ENCODE measurements at regions not wholly inside any gene's neighbourhood (a gene's known extent, or its start where the extent isn't known, plus 50 kb on each side); places are given as distances from the start of the nearest gene placed in this dataset.

DNA sequence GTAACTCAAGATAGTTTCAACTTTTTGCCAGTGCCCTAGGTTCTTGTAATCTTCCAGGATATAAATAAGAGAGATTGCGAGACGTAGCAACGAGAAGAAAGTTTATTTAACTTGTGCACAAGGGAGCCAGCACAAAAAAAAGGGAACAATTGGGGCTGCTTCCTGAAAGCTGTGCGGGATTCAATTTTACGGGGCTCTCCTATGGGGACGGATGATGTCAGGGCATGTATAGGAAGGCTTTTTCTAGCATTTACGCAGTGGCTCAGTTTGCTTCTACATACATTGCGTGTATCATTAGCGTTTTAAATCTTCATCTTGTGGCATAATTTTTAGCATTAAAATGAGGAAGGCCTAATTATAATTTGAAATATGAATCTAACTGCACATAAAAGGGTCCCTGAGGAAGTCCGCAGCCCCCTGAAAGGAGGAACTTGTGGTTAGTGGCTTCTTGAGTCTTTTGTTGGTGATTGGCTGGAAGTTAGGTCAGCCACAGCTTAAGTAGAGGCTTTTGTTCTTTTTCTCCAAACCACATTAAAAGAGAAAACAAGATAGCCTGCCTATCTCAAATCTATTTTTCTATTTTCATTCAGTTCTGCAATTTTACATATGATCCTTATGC is 668.2 kb upstream of the NDST4 start:
- H3K27ac ChIP-seq: no peak overlapping the region
- no peak overlapping the region for H3K4me3 ChIP-seq
- no peaks in the 10 kb centered on the region for H3K36me3 ChIP-seq
- WGBS, 2 donors (ENCODE audit: low coverage in 1 of 2): 51 to 78% methylated on average over 10 of the region's 10 CpGs
- no peaks in the 10 kb centered on the region for H3K9me3 ChIP-seq
- TF ChIP-seq POLR2A (IDR thresholded peaks at IDR 0.05) (no peak), EP300 (IDR thresholded peaks at IDR 0.05; ENCODE audit: low read depth) (no peak), POLR2AphosphoS5 (IDR thresholded peaks at IDR 0.05) (no peak)
- TF ChIP-seq, protein P1, sequence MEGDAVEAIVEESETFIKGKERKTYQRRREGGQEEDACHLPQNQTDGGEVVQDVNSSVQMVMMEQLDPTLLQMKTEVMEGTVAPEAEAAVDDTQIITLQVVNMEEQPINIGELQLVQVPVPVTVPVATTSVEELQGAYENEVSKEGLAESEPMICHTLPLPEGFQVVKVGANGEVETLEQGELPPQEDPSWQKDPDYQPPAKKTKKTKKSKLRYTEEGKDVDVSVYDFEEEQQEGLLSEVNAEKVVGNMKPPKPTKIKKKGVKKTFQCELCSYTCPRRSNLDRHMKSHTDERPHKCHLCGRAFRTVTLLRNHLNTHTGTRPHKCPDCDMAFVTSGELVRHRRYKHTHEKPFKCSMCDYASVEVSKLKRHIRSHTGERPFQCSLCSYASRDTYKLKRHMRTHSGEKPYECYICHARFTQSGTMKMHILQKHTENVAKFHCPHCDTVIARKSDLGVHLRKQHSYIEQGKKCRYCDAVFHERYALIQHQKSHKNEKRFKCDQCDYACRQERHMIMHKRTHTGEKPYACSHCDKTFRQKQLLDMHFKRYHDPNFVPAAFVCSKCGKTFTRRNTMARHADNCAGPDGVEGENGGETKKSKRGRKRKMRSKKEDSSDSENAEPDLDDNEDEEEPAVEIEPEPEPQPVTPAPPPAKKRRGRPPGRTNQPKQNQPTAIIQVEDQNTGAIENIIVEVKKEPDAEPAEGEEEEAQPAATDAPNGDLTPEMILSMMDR (IDR thresholded peaks at IDR 0.05): no peak
- DNase-seq: no peak
- H3K4me1 ChIP-seq: no peaks in the 10 kb centered on the region
- intact Hi-C loops (cut with DNase I; ENCODE audit: low total_unique reads) (no loop called here), in situ Hi-C loops (cut with MboI; ENCODE audit: low pct_ligation_motif_present in 1 of 4, low pct_unique_long_range_greater_than_20kb in 1 of 4, low sequenced_read_pairs in 3 of 4) (no loop called here)
- H3K27me3 ChIP-seq: no peaks in the 10 kb centered on the region

DNA sequence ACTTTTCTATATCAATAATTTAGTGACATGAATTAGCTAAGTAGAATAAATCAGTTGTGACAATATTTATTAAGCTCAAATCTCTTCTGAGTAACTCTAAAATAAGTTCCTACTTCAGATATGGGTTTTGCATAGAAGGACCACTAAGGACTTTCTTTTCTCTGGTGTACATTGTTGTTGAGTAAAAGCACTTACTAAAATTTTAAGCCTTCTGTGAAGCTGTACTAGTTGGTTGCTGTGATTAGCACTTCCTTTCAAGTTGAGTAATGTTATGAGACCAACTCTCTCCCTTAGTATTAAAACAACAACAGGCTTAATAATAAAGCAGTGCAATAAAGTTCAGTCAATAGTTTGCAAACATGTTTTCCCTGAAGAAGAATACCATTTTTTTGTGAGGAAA is 667.4 kb upstream of the NDST4 start:
- Histone ChIP-seq H3K4me1 (no peaks in the 10 kb centered on the region), H3K27me3 (no peaks in the 10 kb centered on the region), H3K9me3 (no peaks in the 10 kb centered on the region), H3K4me3 (no peak overlapping the region), H3K27ac (no peak overlapping the region), H3K36me3 (no peaks in the 10 kb centered on the region)
- in situ Hi-C loops (cut with MboI; ENCODE audit: low pct_ligation_motif_present in 1 of 4, low pct_unique_long_range_greater_than_20kb in 1 of 4, low sequenced_read_pairs in 3 of 4): no loop called here
- TF ChIP-seq EP300 (IDR thresholded peaks at IDR 0.05; ENCODE audit: low read depth) (no peak), POLR2A (IDR thresholded peaks at IDR 0.05) (no peak), POLR2AphosphoS5 (IDR thresholded peaks at IDR 0.05) (no peak)
- DNase-seq: no peak
- intact Hi-C loops (cut with DNase I; ENCODE audit: low total_unique reads): no loop called here

DNA sequence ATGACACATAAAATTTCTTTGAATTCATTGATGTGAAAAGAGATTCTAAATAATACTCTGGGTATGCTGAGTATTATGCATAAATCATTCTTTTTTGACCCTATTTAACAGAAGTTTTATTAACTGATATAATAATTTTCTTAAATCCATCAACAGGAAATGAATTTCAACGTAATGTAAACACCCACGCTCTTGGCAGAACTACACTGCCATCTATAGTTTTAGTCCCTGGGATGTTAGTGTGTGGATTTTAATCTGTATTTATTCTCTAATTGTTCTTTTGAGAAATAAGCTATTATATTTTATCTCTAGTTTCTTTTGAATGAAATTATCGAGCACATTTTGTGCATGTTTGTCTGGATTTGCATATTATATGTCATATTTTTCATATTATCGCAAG is 666.8 kb upstream of the NDST4 start:
- TF ChIP-seq EP300 (IDR thresholded peaks at IDR 0.05; ENCODE audit: low read depth) (no peak), POLR2AphosphoS5 (IDR thresholded peaks at IDR 0.05) (no peak), POLR2A (IDR thresholded peaks at IDR 0.05) (no peak)
- TF ChIP-seq, protein P1 (IDR thresholded peaks at IDR 0.05): no peak
- DNase-seq: no peak
- no peak overlapping the region for H3K27ac ChIP-seq
- no peaks in the 10 kb centered on the region for H3K9me3 ChIP-seq
- H3K36me3 ChIP-seq: no peaks in the 10 kb centered on the region
- no peak overlapping the region for H3K4me3 ChIP-seq
- no peaks in the 10 kb centered on the region for H3K4me1 ChIP-seq
- 55 to 57% methylated on average over 4 of the region's 4 CpGs for WGBS, 2 donors (ENCODE audit: low coverage in 1 of 2)
- in situ Hi-C loops (cut with MboI; ENCODE audit: low pct_ligation_motif_present in 1 of 4, low pct_unique_long_range_greater_than_20kb in 1 of 4, low sequenced_read_pairs in 3 of 4) (no loop called here), intact Hi-C loops (cut with DNase I; ENCODE audit: low total_unique reads) (no loop called here)
- H3K27me3 ChIP-seq: no peaks in the 10 kb centered on the region

DNA sequence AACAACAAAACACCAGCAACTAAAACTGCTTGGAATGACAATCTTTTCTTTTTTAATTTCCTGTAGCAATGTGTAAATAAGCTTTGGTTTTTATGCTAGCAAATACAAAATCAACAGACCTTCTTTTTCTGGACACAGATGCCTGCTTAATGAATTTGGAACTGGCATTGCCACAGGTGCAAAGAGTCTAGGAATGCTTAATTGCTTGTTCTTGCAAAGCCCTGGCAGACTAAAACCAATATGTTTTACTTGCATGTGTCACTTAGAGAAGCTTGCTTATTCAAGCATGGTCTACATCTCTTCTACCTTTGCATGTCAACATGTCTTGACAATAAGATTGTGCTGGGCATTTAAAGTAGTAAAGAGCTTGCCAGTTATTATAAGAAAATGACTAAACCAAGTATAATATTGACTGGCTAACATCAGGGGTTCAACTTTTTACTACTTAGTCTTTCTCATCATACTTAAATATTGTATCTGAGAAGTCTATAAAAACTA is 656.7 kb upstream of the NDST4 start:
- intact Hi-C loops (cut with DNase I; ENCODE audit: low total_unique reads): no loop called here
- TF ChIP-seq, protein P1 (IDR thresholded peaks at IDR 0.05): no peak
- TF ChIP-seq EP300 (IDR thresholded peaks at IDR 0.05; ENCODE audit: low read depth) (no peak), POLR2A (IDR thresholded peaks at IDR 0.05) (no peak), POLR2AphosphoS5 (IDR thresholded peaks at IDR 0.05) (no peak)
- no peak overlapping the region for H3K4me3 ChIP-seq
- no peaks in the 10 kb centered on the region for H3K9me3 ChIP-seq
- DNase-seq: no peak
- H3K27ac ChIP-seq: no peak overlapping the region
- H3K4me1 ChIP-seq: no peaks in the 10 kb centered on the region
- in situ Hi-C loops (cut with MboI; ENCODE audit: low pct_ligation_motif_present in 1 of 4, low pct_unique_long_range_greater_than_20kb in 1 of 4, low sequenced_read_pairs in 3 of 4): no loop called here
- H3K27me3 ChIP-seq: no peaks in the 10 kb centered on the region
- H3K36me3 ChIP-seq: no peaks in the 10 kb centered on the region

DNA sequence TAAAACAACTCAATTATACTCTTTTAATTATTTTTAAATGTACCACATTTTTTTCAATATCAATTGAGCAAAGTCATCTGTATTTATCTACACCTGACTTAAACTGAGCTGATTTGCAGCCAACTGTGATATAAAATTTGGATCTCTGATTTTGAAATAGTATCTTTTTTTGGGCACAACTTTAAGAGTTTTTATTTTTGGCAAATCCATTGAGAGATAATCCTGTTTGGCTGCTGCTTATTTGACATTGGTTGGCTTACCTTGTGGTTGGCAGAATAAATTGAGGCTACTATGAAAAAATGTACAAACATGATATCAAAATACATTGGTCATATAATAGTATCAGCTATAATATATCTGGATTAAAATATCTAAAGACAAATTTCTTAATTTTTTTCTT is 656.0 kb upstream of the NDST4 start:
- intact Hi-C loops (cut with DNase I; ENCODE audit: low total_unique reads): no loop called here
- DNase-seq: no peak

More for the DNA sequence above, 656.0 kb upstream of the NDST4 start:
- H3K4me1 ChIP-seq: no peaks in the 10 kb centered on the region
- H3K36me3 ChIP-seq: no peaks in the 10 kb centered on the region
- H3K27me3 ChIP-seq: no peaks in the 10 kb centered on the region
- no peaks in the 10 kb centered on the region for H3K9me3 ChIP-seq
- TF ChIP-seq POLR2AphosphoS5 (IDR thresholded peaks at IDR 0.05): no peak
- no peak for TF ChIP-seq EP300 (IDR thresholded peaks at IDR 0.05; ENCODE audit: low read depth)
- no peak for TF ChIP-seq POLR2A (IDR thresholded peaks at IDR 0.05)
- TF ChIP-seq, protein P1 (IDR thresholded peaks at IDR 0.05): no peak
- in situ Hi-C loops (cut with MboI; ENCODE audit: low pct_ligation_motif_present in 1 of 4, low pct_unique_long_range_greater_than_20kb in 1 of 4, low sequenced_read_pairs in 3 of 4): no loop called here
- H3K4me3 ChIP-seq: no peak overlapping the region
- no peak overlapping the region for H3K27ac ChIP-seq

Data from transverse colon (tissue), 4 donors.